ENCODE measurements at regions not wholly inside any gene's neighbourhood (a gene's known extent, or its start where the extent isn't known, plus 50 kb on each side); places are given as distances from the start of the nearest gene placed in this dataset.
A peak's percentile ranks its signal among the peaks of the same experiment; 100 is the strongest.

DNA sequence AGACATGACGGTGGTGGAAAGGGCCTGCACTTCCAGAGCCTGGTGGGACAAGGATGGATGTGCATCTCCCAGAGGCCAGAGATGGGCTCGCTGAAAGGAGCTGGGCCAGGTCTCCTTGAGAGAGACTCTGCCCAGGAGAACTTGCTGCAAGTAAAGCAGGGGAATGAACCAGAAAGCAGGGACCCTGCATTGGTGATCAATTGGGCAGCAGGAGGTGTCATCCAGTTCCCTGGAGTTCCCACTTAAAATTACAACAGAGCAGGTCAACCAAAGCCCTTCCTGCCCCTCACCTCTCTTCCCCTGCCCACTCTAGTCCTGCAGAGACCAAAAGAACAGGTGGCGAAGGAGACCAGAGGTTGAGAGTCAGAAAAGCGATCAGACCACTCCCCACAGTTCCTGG, 69.7 kb upstream of the CAB39 start:
- DNase-seq (ENCODE audit: low read depth, low spot score): no peak

DNA sequence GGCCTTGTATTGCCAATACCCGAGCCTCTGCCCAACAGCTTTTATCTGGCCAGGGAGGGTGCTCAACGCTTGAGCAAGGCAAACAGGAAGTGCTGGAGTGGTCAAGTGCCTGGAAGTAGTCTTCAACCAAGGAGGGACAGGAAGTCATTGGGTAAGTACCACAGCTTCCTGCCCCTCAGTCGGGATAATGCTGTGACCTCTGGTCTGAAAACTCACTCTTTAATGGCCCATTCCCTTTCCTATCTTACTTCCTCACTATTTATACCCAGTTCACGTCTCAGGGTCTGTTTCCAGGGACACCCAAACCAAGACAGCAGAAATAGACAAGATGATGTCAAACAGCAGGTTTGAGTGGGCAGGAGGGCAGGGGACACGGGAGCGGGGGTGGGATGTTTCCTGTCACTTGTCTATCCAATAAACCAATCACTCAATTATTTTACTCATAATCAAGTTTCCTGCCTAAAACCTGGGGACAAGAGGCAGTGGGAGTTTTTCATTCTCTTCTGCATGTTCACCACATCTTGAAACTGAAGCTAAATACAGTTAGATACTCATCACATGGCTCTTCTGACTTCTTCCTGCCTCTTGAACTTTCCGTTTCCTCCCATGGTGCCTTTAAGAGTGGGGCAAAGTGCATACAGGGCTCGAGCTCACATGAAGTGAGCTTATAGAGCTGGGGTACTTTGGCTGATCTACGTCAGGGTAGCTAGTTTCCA, 68.9 kb upstream of the CAB39 start:
- DNase-seq (ENCODE audit: low read depth, low spot score): no peak

DNA sequence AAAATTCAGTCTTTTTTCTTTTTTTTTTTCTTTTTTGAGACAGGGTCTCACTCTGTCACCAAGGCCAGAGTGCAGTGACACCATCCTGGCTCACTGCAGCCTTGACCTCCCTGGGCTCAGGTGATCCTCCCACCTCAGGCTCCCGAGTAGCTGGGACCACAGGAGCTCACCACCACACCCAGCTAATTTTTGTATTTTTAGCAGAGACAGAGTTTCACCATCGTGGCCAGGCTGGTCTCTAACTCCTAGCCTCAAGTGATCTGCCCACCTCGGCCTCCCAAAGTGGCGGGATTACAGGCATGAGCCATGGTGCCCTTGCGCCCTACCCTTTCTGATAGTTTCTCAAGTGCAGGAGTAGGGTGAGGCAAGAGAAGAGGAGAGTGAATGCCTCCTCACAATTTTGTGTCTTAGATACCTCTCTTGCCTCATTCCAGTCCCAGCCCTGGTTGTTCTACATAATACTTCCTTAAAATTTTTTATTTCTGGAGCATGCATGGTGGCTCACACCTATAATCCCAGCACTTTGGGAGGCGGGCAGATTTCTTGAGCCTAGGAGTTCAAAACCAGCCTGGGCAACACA, 68.2 kb upstream of the CAB39 start:
- DNase-seq (ENCODE audit: low read depth, low spot score): no peak

DNA sequence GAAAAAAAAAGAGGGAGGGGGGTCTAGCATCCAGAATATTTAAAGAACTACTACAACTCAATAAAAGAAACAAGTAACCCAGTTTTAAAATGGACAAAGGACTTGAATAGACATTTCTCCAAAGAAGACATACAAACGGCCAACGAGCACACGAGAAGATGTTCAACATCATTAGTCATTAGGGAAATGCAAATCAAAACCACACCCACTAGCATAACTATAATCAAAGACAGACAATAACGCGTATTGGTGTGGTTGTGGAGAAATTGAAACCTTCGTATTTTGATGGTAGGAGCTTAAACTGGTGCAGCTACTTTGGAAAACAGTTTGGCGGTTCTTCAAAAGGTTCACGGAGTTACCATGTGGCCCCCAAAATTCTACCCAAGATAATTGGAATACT, 64.3 kb upstream of the CAB39 start:
- no peak for DNase-seq (ENCODE audit: low read depth, low spot score)

DNA sequence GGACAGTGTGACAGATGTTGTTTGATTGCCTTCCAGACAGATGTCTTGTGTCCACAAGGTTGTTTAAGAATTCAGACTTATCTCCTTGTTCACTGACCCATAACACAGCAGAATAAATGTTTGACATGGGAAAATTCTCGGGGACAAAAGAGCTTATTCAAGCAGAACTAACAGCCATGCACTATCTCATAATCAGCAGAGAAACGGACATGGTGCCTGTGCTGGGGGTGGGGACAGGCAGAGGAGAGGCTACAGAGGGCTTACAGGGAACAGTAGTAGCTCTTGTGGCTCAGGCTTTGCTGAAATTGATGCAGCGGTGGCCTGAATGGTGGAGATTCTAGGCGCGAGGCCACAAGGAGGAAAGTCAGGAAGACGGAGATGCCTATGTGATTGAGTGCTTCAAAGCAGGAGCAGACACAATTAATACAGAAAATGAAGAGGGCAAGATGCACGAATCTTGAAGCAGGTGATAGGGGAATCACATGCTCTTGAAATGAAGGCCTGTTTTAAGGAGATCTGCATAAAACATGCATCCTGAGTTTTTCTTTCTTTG, 62.0 kb upstream of the CAB39 start:
- DNase-seq (ENCODE audit: low read depth, low spot score): no peak

DNA sequence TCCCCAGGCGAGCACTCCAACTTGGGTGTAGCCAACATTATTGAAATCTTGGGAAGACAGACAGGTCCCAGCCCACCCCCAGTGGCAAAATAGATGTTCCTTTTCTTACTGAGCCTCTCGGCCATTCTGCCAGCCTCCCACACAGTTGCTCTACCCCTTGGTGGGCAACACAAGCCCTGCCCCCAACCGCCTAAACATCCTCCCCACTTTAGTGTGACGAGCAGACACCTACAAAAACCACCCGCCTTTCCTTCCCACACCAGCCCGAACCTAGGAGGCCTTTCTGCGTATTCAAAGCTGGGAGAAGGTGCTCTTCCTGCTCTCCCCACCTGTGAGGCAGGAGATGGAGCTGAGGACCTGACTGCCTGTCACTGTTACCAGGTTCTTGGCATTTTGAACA, 58.6 kb upstream of the CAB39 start:
- no peak for DNase-seq (ENCODE audit: low read depth, low spot score)

DNA sequence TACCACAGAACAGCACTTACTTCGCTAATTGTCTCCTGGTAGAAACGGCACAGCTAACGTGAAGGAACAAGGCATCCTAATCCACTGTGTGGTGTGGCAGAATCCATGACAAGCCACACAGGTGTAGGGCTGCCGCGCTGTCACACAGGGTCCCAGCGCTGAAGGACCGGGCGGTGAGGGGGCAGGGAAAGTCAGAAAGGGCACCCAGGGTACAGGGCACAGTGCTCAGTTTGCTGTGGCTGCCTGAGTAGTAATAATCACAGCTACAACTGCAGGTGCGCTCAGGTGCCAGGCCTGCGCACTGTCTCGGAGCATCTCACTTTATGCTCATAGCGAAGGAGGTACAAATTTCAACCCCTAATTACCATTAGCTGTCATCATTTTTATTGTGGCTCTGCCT, 55.2 kb upstream of the CAB39 start:
- DNase-seq (ENCODE audit: low read depth, low spot score): no peak

DNA sequence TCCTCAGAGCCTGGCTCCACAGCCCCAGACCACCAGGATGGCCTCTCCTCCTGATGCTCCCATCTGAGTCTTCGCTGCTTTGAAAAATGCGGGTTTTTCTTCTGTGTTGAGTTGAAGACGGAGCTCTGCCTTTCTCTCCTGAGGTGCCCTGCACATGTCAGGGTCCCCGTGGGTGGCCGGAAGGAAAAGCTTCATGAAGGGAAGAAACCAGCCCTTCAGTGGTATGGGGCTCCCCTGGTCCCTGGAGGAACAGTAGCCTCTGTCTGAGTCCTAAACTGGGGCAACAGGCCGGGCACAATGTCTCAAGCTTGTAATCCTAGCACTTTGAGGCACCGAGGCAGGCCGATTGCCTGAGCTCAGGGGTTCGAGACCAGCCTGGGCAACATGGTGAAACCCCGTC, 54.7 kb upstream of the CAB39 start:
- DNase-seq (ENCODE audit: low read depth, low spot score): no peak

DNA sequence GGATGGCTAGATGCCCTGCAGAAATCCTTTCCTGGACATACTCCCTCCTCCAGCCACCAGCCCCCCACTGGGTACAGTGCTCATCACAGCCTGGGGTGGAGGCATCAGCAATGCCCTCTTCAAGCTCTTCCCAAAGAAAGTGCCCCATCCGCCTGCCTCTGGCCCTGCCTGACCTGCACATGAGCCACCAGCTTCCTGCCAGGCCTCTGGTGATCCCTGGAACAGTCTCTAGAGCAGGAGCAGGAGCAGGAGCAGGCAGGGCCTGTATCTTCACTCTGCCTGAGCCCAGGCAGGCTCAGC, 54.1 kb upstream of the CAB39 start:
- DNase-seq (ENCODE audit: low read depth, low spot score): no peak

DNA sequence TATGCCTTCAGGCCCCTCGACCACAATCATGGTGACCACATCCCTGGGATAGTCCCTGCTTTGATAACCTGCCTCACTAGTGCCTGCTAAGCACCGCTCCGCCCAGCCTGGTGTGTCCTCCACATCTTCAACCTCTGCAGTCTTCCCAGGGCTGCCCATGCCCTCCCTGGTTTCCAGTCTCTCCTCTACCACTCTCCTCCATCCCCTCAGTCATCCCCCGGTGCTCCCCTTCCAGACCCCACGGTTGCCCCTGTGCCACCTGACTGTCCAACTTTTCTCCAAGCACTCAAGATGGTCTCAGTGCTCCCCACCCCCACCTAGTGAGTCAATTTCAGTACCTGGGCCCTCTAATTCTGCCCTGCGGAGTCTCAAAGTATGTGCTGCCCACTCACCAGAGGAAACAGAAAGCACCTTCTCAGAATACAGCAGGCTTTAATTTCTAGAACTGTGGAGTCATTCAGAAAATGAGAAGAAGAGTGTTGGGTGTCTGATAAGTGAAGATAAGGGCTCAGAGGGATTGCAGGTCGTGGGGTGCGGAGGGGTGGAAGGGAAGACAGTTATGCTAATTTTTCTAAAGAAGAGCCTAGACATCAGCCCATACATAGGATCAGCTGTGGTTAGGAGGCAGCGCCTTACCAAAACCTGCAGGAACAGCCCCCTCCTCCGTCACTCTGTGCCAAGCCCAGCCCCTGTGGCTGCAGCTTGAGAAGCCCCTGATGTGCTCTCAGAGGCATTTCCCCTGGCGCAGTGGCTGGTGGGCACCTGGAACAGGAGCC, 53.6 kb upstream of the CAB39 start:
- peak; percentile 36 for DNase-seq (ENCODE audit: low read depth, low spot score)

DNA sequence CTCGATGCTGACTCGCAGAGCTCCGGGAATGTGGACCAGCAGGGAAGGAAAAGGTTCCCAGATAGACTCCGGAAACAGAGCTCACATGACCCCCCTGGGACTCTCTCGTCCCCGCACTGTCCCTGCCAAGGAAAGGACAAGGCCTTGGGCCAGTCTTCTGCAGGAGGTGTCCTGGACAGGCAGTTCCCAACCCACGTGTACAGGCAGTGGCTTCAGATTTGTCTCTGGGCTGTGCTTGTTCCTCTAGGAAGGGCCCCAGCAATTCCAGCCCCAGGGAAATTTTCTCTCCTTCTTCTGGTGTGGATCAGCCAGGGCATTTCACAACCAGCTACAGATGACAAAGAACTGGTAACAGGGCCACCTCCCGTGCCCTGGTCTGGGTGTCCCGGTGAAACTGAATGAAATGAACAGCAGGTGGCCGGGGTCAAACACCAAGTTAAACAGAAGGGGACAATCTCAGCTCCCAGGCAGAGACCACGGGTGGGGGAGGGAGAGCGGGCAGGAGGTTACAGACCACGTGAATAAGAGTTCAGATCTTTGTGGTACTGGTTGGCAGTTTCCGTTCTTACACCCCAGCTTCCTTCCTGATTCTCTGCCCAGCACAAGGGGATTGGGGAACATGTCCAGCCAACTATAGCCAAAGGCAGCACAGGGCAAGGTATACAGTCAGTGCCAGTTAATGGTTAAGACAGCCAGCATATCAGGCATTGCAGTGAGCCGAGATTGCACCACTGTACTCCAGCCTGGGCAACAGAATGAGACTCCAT, 52.2 kb upstream of the CAB39 start:
- DNase-seq (ENCODE audit: low read depth, low spot score): no peak

DNA sequence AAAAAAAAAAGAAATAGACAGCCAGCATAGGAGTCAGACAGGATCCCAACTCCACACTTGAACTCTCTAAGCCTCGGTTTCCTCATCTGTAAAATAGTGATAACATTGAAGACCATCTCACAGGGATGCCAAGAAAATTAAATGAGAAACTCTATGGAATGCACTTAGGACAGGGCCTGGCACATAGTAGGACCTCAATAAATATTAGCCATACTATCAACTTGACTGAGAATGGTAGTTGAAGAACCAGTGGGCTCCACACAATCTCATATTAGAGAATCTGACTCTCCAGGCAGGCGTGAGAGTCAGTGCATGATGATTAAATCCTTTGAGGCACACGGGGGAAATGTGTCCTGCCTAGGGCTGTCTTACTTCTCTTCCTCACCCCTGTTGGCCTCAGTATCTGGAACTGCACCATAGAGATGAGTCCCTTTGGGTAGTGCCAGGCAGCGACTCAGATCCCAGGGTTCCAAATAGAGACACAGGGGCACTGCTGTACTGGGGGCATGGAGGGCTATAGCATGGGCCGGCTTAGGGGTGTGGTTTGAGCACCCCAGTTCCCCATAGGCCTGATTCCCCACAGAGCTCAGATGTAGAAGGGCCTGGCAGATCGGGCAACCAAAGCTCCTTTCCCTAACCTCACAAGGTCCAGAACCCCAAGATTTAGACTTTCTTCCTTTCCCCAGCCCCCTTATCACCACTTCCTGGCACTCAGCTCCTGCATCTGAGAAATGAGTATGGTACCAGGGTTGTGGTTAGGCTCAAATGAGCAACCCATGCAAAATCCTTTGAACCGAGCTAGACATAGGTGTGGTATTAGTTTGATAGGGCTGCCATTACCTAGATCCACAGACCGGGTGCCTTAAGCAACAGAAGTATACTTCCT, 51.3 kb upstream of the CAB39 start:
- no peak for DNase-seq (ENCODE audit: low read depth, low spot score)

Data from activated CD4-positive, CD25-positive, alpha-beta regulatory T cell treated with anti-CD3 and anti-CD28 coated beads, Interleukin-2, amount 50 U/mL, for 16 hours (primary cell).